Cardiac muscle cell (in vitro differentiated cells and primary cell): ENCODE measurements at regions not wholly inside any gene's neighbourhood (a gene's known extent, or its start where the extent isn't known, plus 50 kb on each side); places are given as distances from the start of the nearest gene placed in this dataset.
A peak's percentile ranks its signal among the peaks of the same experiment; 100 is the strongest.

Source experiments
- DNase-seq, 2 donors: peaks; one replicate each; pipeline versions ENCODE4 v3.0.0 to v3.0.0-alpha.2; 2010 to 2017; ENCODE audit warnings: low read depth in 1 of 2, low spot score in 1 of 2
- H3K27ac ChIP-seq: fragments of 200-600 bp; sonication (generic); 2 replicates; pipeline ENCODE4 v1.5.1; 2016
- H3K27me3 ChIP-seq: fragments of 200-600 bp; sonication (generic); 2 replicates; pipeline ENCODE4 v1.6.0; 2016; ENCODE audit warnings: control low read depth
- H3K36me3 ChIP-seq: fragments of 200-600 bp; sonication (generic); 2 replicates; pipeline ENCODE4 v1.5.1; 2016; ENCODE audit warnings: control low read depth
- H3K4me1 ChIP-seq: fragments of 200-600 bp; sonication (generic); 2 replicates; pipeline ENCODE4 v1.8.1; 2017; ENCODE audit warnings: low read depth, mild to moderate bottlenecking, mixed run types
- H3K4me3 ChIP-seq: fragments of 200-600 bp; sonication (generic); 2 replicates; pipeline ENCODE4 v1.5.1; 2016; ENCODE audit warnings: mild to moderate bottlenecking
- H3K9me3 ChIP-seq: fragments of 200-600 bp; sonication (generic); 2 replicates; pipeline ENCODE4 v1.5.1; 2017; ENCODE audit warnings: low read depth, mild to moderate bottlenecking, control low read depth
- CTCF ChIP-seq: IDR thresholded peaks from 2 replicates; pipeline ENCODE4 v1.5.1; 2012; ENCODE audit warnings: low read depth, mild to moderate bottlenecking, low read length

GRCh38 chr13:84630476-84630875 is 748.2 kb upstream of the SLITRK1 start:
- Histone ChIP-seq H3K4me3 (no peak overlapping the region), H3K27me3 (no peaks in the 10 kb centered on the region), H3K9me3 (no peaks in the 10 kb centered on the region), H3K27ac (no peak overlapping the region), H3K36me3 (no peaks in the 10 kb centered on the region), H3K4me1 (no peaks in the 10 kb centered on the region)
- TF ChIP-seq CTCF, result no peak
- DNase-seq, result no peak

DNA sequence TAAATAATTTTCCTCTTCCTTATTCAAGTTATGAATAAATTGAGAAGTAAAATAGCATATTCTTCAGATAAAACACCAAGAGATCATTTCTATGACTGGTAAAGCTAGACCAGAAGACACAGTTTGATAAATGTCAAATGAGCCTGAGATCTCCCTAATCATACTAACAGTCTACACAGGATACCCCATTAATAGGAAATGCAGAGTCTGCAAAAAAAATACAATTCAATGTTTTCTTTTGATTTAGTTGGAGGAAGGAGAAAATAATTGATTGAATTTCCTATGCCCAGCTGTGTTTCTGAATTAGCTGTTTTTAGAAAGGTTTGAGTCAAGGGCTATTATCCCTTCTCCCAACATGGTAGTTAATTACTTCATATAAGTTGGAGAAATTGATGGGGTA is 734.6 kb upstream of the SLITRK1 start:
- TF ChIP-seq CTCF, result no peak
- no peaks in the 10 kb centered on the region for H3K36me3 ChIP-seq
- no peak overlapping the region for H3K4me3 ChIP-seq
- H3K27ac ChIP-seq, result no peak overlapping the region
- no peak for DNase-seq
- no peaks in the 10 kb centered on the region for H3K4me1 ChIP-seq
- H3K27me3 ChIP-seq, result no peaks in the 10 kb centered on the region
- no peaks in the 10 kb centered on the region for H3K9me3 ChIP-seq

GRCh38 chr13:84609716-84610115 is 727.4 kb upstream of the SLITRK1 start:
- Histone ChIP-seq H3K27me3 (no peaks in the 10 kb centered on the region), H3K4me3 (no peak overlapping the region), H3K36me3 (no peaks in the 10 kb centered on the region), H3K9me3 (no peaks in the 10 kb centered on the region), H3K4me1 (no peaks in the 10 kb centered on the region), H3K27ac (no peak overlapping the region)
- TF ChIP-seq CTCF, result no peak
- peak in 1 of 2 donors; percentile 7 for DNase-seq

GRCh38 chr13:84607261-84608013 is 725.2 kb upstream of the SLITRK1 start:
- no peaks in the 10 kb centered on the region for H3K36me3 ChIP-seq
- no peak overlapping the region for H3K4me3 ChIP-seq
- no peaks in the 10 kb centered on the region for H3K9me3 ChIP-seq
- H3K27me3 ChIP-seq, result no peaks in the 10 kb centered on the region
- no peak for TF ChIP-seq CTCF
- DNase-seq, result peak in 1 of 2 donors; percentile 61
- H3K27ac ChIP-seq, result no peak overlapping the region
- no peaks in the 10 kb centered on the region for H3K4me1 ChIP-seq

DNA sequence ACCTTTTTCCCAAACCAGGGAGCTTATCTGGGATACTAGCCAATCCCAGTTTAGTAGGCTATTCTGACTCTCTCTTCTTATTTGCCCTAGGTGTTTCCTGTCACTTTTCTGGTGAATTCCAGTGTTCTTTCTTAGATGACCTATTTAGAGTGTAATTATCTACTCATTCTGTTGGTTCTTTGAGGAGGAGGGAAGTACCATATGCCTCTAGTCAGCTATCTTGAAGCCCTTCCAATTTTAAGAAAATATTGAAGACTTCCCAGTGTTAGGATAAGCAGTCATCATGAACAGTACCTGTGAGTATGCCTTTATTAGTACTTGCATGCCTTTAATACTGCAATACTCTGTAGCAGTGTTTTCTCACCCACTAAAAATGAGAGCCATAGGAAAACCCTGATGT is 724.3 kb upstream of the SLITRK1 start:
- TF ChIP-seq CTCF, result no peak
- Histone ChIP-seq H3K27ac (no peak overlapping the region), H3K36me3 (no peaks in the 10 kb centered on the region), H3K4me3 (no peak overlapping the region), H3K4me1 (no peaks in the 10 kb centered on the region), H3K27me3 (no peaks in the 10 kb centered on the region), H3K9me3 (no peaks in the 10 kb centered on the region)
- no peak for DNase-seq
